GM12892 (cell line): ENCODE measurements at regions not wholly inside any gene's neighbourhood (a gene's known extent, or its start where the extent isn't known, plus 50 kb on each side); places are given as distances from the start of the nearest gene placed in this dataset.

ENCODE experiments used
- POLR2A ChIP-seq: IDR thresholded peaks from 2 replicates; pipeline ENCODE4 v1.6.1; 2011; ENCODE audit warnings: low read depth, low read length, control low read depth
- POLR2AphosphoS5 ChIP-seq: IDR thresholded peaks from 2 replicates; pipeline ENCODE4 v1.6.1; 2011; ENCODE audit warnings: low read depth, low read length, control low read depth
- TAF1 ChIP-seq: IDR thresholded peaks from 2 replicates; pipeline ENCODE4 v1.6.1; 2011; ENCODE audit warnings: low read depth, mild to moderate bottlenecking, control low read depth, low read length, borderline replicate concordance

GRCh38 chr12:13339091-13339490, 142.6 kb downstream of the EMP1 start:
- TF ChIP-seq POLR2AphosphoS5 (no peak), POLR2A (no peak), TAF1 (no peak)
